ENCODE measurements at regions not wholly inside any gene's neighbourhood (a gene's known extent, or its start where the extent isn't known, plus 50 kb on each side); places are given as distances from the start of the nearest gene placed in this dataset.
"Not testable (repeated sequence)": the region's sequence is repeated elsewhere in the genome, so short reads cannot be mapped to it uniquely, and the experiment has no call there.

DNA sequence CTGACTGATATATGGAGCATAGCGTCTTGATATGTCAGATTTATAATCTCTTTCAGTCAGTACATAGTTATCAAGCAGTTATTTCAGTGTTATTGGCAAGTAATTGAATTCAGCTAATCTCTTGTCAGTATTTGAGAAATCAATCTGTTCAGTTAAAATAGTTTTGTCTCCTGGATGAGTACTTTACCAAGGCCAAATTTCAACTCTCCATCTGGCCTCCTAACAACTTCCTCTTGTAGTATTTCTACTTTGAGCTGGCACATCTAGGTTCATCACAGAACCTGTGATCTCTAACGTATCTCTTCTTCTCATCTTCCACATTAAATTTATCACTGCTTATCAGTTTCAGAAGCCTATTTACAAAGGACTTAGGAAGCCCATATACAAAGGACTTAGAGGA, 690.5 kb downstream of the C12orf50 start:
- no peaks in the 10 kb centered on the region for H3K27me3 ChIP-seq (ENCODE audit: insufficient read depth, low read depth)
- no peak overlapping the region for H3K4me3 ChIP-seq (IDR thresholded peaks at IDR 0.05; ENCODE audit: insufficient read depth, low read depth, low read length)
- TF ChIP-seq, protein P1, sequence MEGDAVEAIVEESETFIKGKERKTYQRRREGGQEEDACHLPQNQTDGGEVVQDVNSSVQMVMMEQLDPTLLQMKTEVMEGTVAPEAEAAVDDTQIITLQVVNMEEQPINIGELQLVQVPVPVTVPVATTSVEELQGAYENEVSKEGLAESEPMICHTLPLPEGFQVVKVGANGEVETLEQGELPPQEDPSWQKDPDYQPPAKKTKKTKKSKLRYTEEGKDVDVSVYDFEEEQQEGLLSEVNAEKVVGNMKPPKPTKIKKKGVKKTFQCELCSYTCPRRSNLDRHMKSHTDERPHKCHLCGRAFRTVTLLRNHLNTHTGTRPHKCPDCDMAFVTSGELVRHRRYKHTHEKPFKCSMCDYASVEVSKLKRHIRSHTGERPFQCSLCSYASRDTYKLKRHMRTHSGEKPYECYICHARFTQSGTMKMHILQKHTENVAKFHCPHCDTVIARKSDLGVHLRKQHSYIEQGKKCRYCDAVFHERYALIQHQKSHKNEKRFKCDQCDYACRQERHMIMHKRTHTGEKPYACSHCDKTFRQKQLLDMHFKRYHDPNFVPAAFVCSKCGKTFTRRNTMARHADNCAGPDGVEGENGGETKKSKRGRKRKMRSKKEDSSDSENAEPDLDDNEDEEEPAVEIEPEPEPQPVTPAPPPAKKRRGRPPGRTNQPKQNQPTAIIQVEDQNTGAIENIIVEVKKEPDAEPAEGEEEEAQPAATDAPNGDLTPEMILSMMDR (conservative IDR thresholded peaks at IDR 0.05; ENCODE audit: low read depth, low read length): no peak
- no peaks in the 10 kb centered on the region for H3K79me2 ChIP-seq (ENCODE audit: insufficient read depth, low read depth)
- H3K9ac ChIP-seq: no peak overlapping the region
- no peaks in the 10 kb centered on the region for H4K20me1 ChIP-seq (ENCODE audit: insufficient read depth)
- no peak overlapping the region for H3K4me2 ChIP-seq
- H3K36me3 ChIP-seq (ENCODE audit: insufficient read depth): no peaks in the 10 kb centered on the region
- no peak overlapping the region for H3K27ac ChIP-seq
- no peak overlapping the region for H2AFZ ChIP-seq (ENCODE audit: low read depth)
- H3K4me1 ChIP-seq (ENCODE audit: low read depth, poor library complexity, severe bottlenecking): no peaks in the 10 kb centered on the region

DNA sequence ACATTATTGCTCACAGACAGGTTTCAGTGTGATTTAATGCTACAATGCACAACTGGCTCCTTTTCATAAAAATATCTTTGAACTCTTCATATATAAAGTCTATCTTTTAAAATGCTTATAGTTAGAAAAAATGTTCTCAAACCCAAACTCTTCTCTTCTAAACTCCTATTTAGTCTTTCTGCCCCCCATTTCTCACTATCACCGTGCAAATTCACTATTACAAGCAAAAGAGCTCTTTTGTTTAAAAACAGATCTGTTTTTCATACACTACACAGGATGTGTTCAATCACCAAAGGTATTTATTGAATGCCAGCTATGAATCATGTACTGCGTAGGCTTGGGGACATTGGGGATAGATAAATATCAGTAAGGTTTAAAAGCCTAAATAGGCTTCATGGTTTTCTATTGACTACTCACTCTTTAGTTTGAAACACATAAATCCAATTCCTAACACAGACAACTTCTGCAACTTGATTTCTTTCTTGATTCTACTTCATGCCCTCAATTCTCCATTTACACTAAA, 692.3 kb downstream of the C12orf50 start:
- TF ChIP-seq, protein P1 (conservative IDR thresholded peaks at IDR 0.05; ENCODE audit: low read depth, low read length): no peak
- Histone ChIP-seq H4K20me1 (ENCODE audit: insufficient read depth) (no peaks in the 10 kb centered on the region), H3K4me1 (ENCODE audit: low read depth, poor library complexity, severe bottlenecking) (no peaks in the 10 kb centered on the region), H3K4me2 (no peak overlapping the region), H3K4me3 (IDR thresholded peaks at IDR 0.05; ENCODE audit: insufficient read depth, low read depth, low read length) (no peak overlapping the region), H2AFZ (ENCODE audit: low read depth) (no peak overlapping the region), H3K79me2 (ENCODE audit: insufficient read depth, low read depth) (no peaks in the 10 kb centered on the region), H3K36me3 (ENCODE audit: insufficient read depth) (no peaks in the 10 kb centered on the region), H3K27me3 (ENCODE audit: insufficient read depth, low read depth) (no peaks in the 10 kb centered on the region), H3K9ac (no peak overlapping the region), H3K27ac (no peak overlapping the region)

DNA sequence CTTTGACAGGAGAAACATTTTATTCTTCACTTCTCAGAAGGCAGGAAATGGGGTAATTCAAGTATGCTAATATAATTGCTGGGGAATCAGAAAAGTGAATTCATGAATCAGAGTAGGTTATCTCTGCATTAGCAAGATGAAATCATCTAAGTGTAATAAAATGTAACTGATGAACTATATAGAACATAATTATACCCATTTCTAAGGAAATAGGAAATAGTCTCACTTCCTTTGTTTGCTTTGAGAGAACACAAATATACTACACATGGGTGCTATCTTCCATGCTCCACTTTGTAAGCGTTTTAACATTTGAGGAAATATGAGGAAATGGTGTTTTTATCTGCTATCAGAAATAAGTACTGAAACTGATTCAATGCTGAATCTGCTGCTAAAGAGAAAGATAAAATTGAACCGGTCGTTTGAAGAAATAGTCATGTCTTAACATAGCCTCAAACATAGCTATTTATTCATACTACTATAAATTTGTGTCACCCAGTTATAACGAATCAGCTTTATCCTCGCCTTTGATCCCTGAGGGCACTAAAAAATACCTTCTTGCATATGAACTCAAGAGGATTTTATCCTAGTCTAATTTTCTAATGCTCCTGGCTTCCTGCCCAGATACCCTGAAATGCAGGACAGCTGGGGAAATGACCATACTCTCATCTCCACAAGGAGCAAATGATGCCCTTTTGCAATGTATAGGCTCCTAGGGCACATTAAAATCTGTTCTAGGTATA, 696.0 kb downstream of the C12orf50 start:
- no peak overlapping the region for H3K27ac ChIP-seq
- TF ChIP-seq, protein P1 (conservative IDR thresholded peaks at IDR 0.05; ENCODE audit: low read depth, low read length): no peak

DNA sequence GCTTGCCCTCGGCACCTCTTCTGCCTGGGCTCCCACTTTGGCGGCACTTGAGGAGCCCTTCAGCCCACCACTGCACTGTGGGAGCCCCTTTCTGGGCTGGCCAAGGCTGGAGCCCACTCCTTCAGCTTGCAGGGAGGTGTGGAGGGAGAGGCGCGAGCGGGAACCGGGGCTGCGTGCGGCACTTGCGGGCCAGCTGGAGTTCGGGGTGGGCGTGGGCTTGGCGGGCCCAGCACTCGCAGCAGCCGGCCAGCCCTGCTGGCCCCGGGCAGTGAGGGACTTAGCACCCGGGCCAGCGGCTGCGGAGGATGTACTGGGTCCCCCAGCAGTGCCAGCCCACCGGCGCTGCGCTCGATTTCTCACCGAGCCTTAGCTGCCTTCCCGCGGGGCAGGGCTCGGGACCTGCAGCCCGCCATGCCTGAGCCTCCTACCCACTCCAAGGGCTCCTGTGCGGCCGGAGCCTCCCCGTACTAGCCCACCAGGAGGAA, 699.1 kb downstream of the C12orf50 start:
- not testable (repeated sequence) for H3K27ac ChIP-seq; H3K36me3 ChIP-seq (ENCODE audit: insufficient read depth); H3K4me1 ChIP-seq (ENCODE audit: low read depth, poor library complexity, severe bottlenecking); H3K27me3 ChIP-seq (ENCODE audit: insufficient read depth, low read depth); H3K9ac ChIP-seq; H3K4me3 ChIP-seq (IDR thresholded peaks at IDR 0.05; ENCODE audit: insufficient read depth, low read depth, low read length); H2AFZ ChIP-seq (ENCODE audit: low read depth); H3K79me2 ChIP-seq (ENCODE audit: insufficient read depth, low read depth); H4K20me1 ChIP-seq (ENCODE audit: insufficient read depth); H3K4me2 ChIP-seq

More for the DNA sequence above, 696.0 kb downstream of the C12orf50 start:
- no peaks in the 10 kb centered on the region for H3K79me2 ChIP-seq (ENCODE audit: insufficient read depth, low read depth)
- H3K27me3 ChIP-seq (ENCODE audit: insufficient read depth, low read depth): no peaks in the 10 kb centered on the region
- no peaks in the 10 kb centered on the region for H3K36me3 ChIP-seq (ENCODE audit: insufficient read depth)
- no peaks in the 10 kb centered on the region for H4K20me1 ChIP-seq (ENCODE audit: insufficient read depth)
- H3K4me3 ChIP-seq (IDR thresholded peaks at IDR 0.05; ENCODE audit: insufficient read depth, low read depth, low read length): no peak overlapping the region
- no peak overlapping the region for H2AFZ ChIP-seq (ENCODE audit: low read depth)
- no peaks in the 10 kb centered on the region for H3K4me1 ChIP-seq (ENCODE audit: low read depth, poor library complexity, severe bottlenecking)
- H3K4me2 ChIP-seq: no peak overlapping the region
- H3K9ac ChIP-seq: no peak overlapping the region

Measured in KMS-11 (cell line).